Endothelial cell (in vitro differentiated cells): ENCODE measurements at regions not wholly inside any gene's neighbourhood (a gene's known extent, or its start where the extent isn't known, plus 50 kb on each side); places are given as distances from the start of the nearest gene placed in this dataset.
"Not testable (repeated sequence)": the region's sequence is repeated elsewhere in the genome, so short reads cannot be mapped to it uniquely, and the experiment has no call there.

Source experiments
- DNase-seq: peaks from one replicate; pipeline ENCODE4 v3.0.0; 2021; ENCODE audit warnings: low spot score
- H3K27ac Mint-ChIP-seq: one replicate; pipeline ENCODE4 v1.8.0; 2021; ENCODE audit warnings: mixed read lengths, inconsistent platforms; ENCODE audit not compliant: unreplicated experiment
- H3K27me3 Mint-ChIP-seq: one replicate; pipeline ENCODE4 v1.8.0; 2021; ENCODE audit warnings: mild to moderate bottlenecking, moderate library complexity, mixed read lengths, inconsistent platforms; ENCODE audit not compliant: unreplicated experiment
- H3K36me3 Mint-ChIP-seq: one replicate; pipeline ENCODE4 v1.8.0; 2021; ENCODE audit warnings: mild to moderate bottlenecking, low read depth, mixed read lengths, inconsistent platforms; ENCODE audit not compliant: unreplicated experiment
- H3K4me1 Mint-ChIP-seq: one replicate; pipeline ENCODE4 v1.8.0; 2021; ENCODE audit warnings: mild to moderate bottlenecking, mixed read lengths, inconsistent platforms; ENCODE audit not compliant: unreplicated experiment
- H3K4me3 Mint-ChIP-seq: one replicate; pipeline ENCODE4 v1.8.0; 2021; ENCODE audit warnings: mild to moderate bottlenecking, mixed read lengths, inconsistent platforms; ENCODE audit not compliant: unreplicated experiment
- H3K9me3 Mint-ChIP-seq: one replicate; pipeline ENCODE4 v1.8.0; 2021; ENCODE audit warnings: mixed read lengths, inconsistent platforms; ENCODE audit not compliant: unreplicated experiment
- TF ChIP-seq, protein P1 (sequence below): fragments of 200-600 bp; sonication (generic); IDR thresholded peaks from one replicate; pipeline ENCODE4 v1.5.0; 2021; ENCODE audit warnings: antibody characterized with exemption; ENCODE audit not compliant: unreplicated experiment

DNA sequence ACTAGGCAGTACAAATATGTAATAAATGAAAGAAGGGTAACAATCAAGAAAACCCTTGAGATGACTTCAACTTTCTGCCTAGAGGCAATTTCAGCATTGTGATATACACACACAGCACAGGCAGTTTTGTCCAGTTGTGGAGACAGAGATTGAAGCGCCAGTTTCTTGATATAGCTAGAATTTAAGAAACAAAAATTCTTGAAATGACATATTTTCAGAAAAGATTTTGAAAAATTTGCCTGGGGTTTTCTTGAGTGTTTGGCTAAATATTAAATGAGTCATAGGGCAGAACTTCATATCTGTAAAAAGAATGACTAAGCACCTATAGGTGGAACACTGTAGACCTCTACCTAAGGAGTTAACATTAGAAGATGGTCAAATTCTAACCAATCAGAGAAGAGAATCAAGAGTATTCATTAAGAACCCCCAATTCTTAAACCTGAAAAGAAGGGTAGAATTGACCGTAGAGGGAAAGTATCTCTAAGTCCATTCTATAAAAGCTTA is 1266.8 kb upstream of the TMEFF2 start:
- H3K9me3 Mint-ChIP-seq: no peaks in the 10 kb centered on the region
- DNase-seq: no peak
- H3K4me3 Mint-ChIP-seq: no peak overlapping the region
- H3K27ac Mint-ChIP-seq: no peak overlapping the region
- H3K27me3 Mint-ChIP-seq: no peaks in the 10 kb centered on the region
- H3K4me1 Mint-ChIP-seq: no peaks in the 10 kb centered on the region
- TF ChIP-seq, protein P1, sequence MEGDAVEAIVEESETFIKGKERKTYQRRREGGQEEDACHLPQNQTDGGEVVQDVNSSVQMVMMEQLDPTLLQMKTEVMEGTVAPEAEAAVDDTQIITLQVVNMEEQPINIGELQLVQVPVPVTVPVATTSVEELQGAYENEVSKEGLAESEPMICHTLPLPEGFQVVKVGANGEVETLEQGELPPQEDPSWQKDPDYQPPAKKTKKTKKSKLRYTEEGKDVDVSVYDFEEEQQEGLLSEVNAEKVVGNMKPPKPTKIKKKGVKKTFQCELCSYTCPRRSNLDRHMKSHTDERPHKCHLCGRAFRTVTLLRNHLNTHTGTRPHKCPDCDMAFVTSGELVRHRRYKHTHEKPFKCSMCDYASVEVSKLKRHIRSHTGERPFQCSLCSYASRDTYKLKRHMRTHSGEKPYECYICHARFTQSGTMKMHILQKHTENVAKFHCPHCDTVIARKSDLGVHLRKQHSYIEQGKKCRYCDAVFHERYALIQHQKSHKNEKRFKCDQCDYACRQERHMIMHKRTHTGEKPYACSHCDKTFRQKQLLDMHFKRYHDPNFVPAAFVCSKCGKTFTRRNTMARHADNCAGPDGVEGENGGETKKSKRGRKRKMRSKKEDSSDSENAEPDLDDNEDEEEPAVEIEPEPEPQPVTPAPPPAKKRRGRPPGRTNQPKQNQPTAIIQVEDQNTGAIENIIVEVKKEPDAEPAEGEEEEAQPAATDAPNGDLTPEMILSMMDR: no peak
- H3K36me3 Mint-ChIP-seq: no peaks in the 10 kb centered on the region

DNA sequence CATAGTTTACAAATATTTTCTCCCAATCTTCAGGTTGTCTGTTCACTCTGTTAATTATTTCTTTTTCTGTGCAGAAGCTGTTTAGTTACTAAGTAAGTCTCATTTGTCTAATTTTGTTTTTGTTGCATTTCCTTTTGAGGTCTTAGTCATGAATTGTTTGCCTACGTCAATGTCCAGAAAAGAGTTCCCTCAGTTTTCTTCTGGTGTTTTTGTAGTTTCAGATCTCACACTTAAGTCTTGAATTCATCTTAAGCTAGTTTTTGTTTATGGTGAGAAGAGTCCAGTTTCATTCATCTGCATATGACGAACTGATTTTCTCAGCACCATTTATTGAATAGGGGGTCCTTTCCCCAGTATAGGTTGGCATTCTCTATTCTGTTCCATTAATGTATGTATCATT is 1252.2 kb upstream of the TMEFF2 start:
- Mint-ChIP-seq H3K9me3 (no peaks in the 10 kb centered on the region), H3K36me3 (no peaks in the 10 kb centered on the region), H3K27me3 (no peaks in the 10 kb centered on the region), H3K4me3 (no peak overlapping the region), H3K27ac (no peak overlapping the region), H3K4me1 (no peaks in the 10 kb centered on the region)
- TF ChIP-seq, protein P1: no peak
- DNase-seq: no peak

- H3K27me3 Mint-ChIP-seq: no peaks in the 10 kb centered on the region
- TF ChIP-seq, protein P1: no peak
- no peaks in the 10 kb centered on the region for H3K4me1 Mint-ChIP-seq
Measured at GRCh38 chr2:193442293-193442692, 1247.6 kb upstream of the TMEFF2 start.

DNA sequence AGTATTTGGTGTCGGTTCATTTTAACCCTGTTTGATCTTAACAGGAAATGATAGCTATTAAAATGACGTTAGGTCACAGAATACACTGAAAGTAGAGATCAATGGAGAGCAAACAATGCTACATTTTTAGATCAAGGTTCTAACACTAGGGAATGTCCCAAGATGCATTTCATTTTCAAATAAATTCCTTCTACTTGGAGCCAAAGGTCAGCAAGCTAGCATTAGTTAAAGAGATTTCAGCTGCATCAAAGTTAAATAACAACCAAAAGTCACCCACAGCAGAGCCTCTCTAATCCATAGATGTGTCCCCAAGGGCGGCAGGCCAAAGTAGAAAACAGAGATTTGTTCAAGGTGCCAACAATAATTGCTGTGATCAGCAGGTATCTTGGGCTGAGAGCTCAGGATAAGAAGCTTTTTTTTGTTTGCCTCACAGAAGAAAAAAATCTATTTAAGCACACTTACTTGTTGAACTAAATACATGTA is 1233.6 kb upstream of the TMEFF2 start:
- Mint-ChIP-seq H3K27me3 (no peaks in the 10 kb centered on the region), H3K27ac (no peak overlapping the region), H3K4me3 (no peak overlapping the region), H3K36me3 (no peaks in the 10 kb centered on the region), H3K4me1 (no peaks in the 10 kb centered on the region), H3K9me3 (no peaks in the 10 kb centered on the region)
- TF ChIP-seq, protein P1: no peak
- DNase-seq: no peak

More at GRCh38 chr2:193442293-193442692, 1247.6 kb upstream of the TMEFF2 start:
- DNase-seq: no peak
- H3K9me3 Mint-ChIP-seq: no peaks in the 10 kb centered on the region
- no peak overlapping the region for H3K27ac Mint-ChIP-seq
- no peak overlapping the region for H3K4me3 Mint-ChIP-seq
- no peaks in the 10 kb centered on the region for H3K36me3 Mint-ChIP-seq

DNA sequence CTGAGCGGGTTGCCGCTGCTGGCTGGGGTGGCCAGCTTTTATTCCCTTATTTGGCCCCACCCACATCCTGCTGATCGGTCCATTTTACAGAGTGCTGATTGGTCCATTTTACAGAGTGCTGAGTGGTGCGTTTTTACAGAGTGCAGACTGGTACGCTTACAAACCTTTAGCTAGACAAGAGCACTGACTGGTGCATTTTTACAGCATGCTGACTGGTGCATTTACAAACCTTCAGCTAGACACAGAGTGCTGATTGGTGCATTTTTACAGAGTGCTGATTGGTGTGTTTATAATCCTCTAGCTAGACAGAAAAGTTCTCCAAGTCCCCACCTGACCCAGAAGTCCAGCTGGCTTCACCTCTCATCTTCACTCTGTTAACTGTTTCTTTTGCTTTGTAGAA is 1217.6 kb upstream of the TMEFF2 start:
- not testable (repeated sequence) for H3K27me3 Mint-ChIP-seq, H3K4me3 Mint-ChIP-seq, H3K36me3 Mint-ChIP-seq, H3K4me1 Mint-ChIP-seq, DNase-seq, H3K9me3 Mint-ChIP-seq, H3K27ac Mint-ChIP-seq
